ENCODE measurements at regions not wholly inside any gene's neighbourhood (a gene's known extent, or its start where the extent isn't known, plus 50 kb on each side); places are given as distances from the start of the nearest gene placed in this dataset.

DNA sequence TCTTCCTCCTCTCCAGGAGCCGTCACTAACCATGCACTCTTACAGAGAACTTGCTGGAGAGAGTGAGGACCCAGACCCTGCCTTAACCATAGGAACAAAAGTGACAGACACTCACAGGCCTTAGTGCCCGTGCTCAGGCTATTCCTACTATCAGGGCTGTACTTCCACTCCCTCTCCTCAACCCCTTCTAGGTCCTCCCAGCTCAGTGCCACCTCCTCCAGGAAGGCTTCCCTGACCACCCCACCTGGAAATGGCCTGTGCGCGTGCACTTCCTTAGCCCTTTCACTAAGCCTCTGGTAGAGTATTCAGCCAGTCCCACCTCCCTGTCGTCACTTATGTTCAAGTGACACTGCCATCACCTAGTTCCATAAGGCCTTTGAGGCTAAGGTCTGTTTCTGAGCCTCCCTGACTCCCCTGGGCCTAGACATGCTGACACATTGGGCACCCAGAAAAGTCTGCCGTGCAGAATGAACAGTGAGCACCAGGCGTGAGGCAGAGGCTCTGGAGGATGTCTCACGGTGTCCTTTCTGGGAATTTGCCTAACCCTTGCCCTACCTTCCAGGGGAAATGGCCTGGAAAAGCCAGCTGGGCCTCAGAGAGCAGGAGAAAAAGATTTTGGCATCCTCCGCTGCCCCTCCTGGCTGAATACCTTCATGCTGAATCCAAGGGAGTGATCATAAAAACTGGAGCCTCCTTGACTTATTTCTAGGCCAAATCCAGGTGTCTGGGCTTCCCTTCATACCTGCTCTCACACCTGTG is 108.6 kb upstream of the SMAD3 start:
- TF ChIP-seq CTCF (IDR thresholded peaks at IDR 0.05; ENCODE audit: low read depth, low read length) = no peak

GRCh38 chr15:66957431-66957720 is 108.0 kb upstream of the SMAD3 start:
- no peak overlapping the region for H3K27ac ChIP-seq
- no peaks in the 10 kb centered on the region for H3K27me3 ChIP-seq
- DNase-seq (ENCODE audit: low read depth in 1 of 2, low spot score in 1 of 2) = no peak
- TF ChIP-seq CTCF (IDR thresholded peaks at IDR 0.05; ENCODE audit: low read depth, low read length) = no peak
- H3K4me1 ChIP-seq (ENCODE audit: low read depth) = no peaks in the 10 kb centered on the region
- no peaks in the 10 kb centered on the region for H3K36me3 ChIP-seq
- no peak overlapping the region for H3K4me3 ChIP-seq
- H3K9me3 ChIP-seq (ENCODE audit: low read depth) = no peaks in the 10 kb centered on the region

More for the DNA sequence above, 108.6 kb upstream of the SMAD3 start:
- H3K4me3 ChIP-seq = no peak overlapping the region
- no peak for DNase-seq (ENCODE audit: low read depth in 1 of 2, low spot score in 1 of 2)
- peaks cover 3% of the 10 kb centered on the region for H3K27me3 ChIP-seq
- no peaks in the 10 kb centered on the region for H3K36me3 ChIP-seq
- no peaks in the 10 kb centered on the region for H3K9me3 ChIP-seq (ENCODE audit: low read depth)
- H3K27ac ChIP-seq = no peak overlapping the region
- H3K4me1 ChIP-seq (ENCODE audit: low read depth) = no peaks in the 10 kb centered on the region

GRCh38 chr15:66959066-66959465 is 106.3 kb upstream of the SMAD3 start:
- no peaks in the 10 kb centered on the region for H3K36me3 ChIP-seq
- no peak for DNase-seq (ENCODE audit: low read depth in 1 of 2, low spot score in 1 of 2)
- no peaks in the 10 kb centered on the region for H3K9me3 ChIP-seq (ENCODE audit: low read depth)
- no peak overlapping the region for H3K4me3 ChIP-seq
- no peak overlapping the region for H3K27ac ChIP-seq
- no peak for TF ChIP-seq CTCF (IDR thresholded peaks at IDR 0.05; ENCODE audit: low read depth, low read length)
- H3K4me1 ChIP-seq (ENCODE audit: low read depth) = no peaks in the 10 kb centered on the region
- H3K27me3 ChIP-seq = no peaks in the 10 kb centered on the region

- TF ChIP-seq CTCF (IDR thresholded peaks at IDR 0.05; ENCODE audit: low read depth, low read length) = no peak
- Histone ChIP-seq H3K4me1 (ENCODE audit: low read depth) (no peaks in the 10 kb centered on the region), H3K4me3 (no peak overlapping the region), H3K27ac (no peak overlapping the region), H3K9me3 (ENCODE audit: low read depth) (no peaks in the 10 kb centered on the region), H3K27me3 (no peaks in the 10 kb centered on the region), H3K36me3 (no peaks in the 10 kb centered on the region)
- no peak for DNase-seq (ENCODE audit: low read depth in 1 of 2, low spot score in 1 of 2)
Observed at GRCh38 chr15:66959875-66960274, 105.5 kb upstream of the SMAD3 start.

DNA sequence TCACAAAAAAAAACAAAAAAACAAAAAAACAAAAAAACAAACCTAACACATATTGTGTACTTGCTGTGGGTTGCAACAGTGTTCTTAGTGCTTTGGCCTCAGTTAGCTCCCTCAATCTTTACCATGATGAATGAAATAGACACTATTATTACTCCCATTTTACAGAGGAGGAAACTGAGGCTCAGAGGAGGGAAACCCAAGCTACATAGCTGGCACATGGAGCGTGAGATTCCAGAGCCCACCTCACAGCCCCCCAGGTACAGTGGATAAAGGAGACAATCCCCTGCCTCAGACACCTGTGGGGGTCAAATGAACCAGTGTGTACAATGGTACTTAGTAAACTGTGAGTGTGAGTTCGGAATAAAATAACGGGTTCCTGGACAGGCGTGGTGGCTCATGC is 104.9 kb upstream of the SMAD3 start:
- no peak for TF ChIP-seq CTCF (IDR thresholded peaks at IDR 0.05; ENCODE audit: low read depth, low read length)
- H3K36me3 ChIP-seq = no peaks in the 10 kb centered on the region
- no peak for DNase-seq (ENCODE audit: low read depth in 1 of 2, low spot score in 1 of 2)
- H3K27me3 ChIP-seq = no peaks in the 10 kb centered on the region
- H3K4me1 ChIP-seq (ENCODE audit: low read depth) = no peaks in the 10 kb centered on the region
- H3K9me3 ChIP-seq (ENCODE audit: low read depth) = no peaks in the 10 kb centered on the region
- no peak overlapping the region for H3K4me3 ChIP-seq
- H3K27ac ChIP-seq = no peak overlapping the region
